Caco-2 (cell line): ENCODE measurements at regions not wholly inside any gene's neighbourhood (a gene's known extent, or its start where the extent isn't known, plus 50 kb on each side); places are given as distances from the start of the nearest gene placed in this dataset.

Experiments
- BruUV-seq: library from RNA; stranded (reverse); fragments of 400-500 nt; replicated peaks from 2 replicates; lab custom pipeline; 2021; lab: Mats Ljungman, UMichigan
- CTCF ChIA-PET: fragments of 300-600 bp; sonication (Branson Sonifier 250); formaldehyde crosslinking; loops from one replicate; lab custom pipeline; 2022; ENCODE audit warnings: antibody characterized with exemption; lab: Charles Lee
- POLR2A ChIA-PET: fragments of 300-600 bp; sonication (Branson Sonifier 250); formaldehyde crosslinking; loops from one replicate; lab custom pipeline; 2022; ENCODE audit warnings: antibody characterized with exemption; lab: Charles Lee
- DNase-seq, 2 experiments: peaks; one replicate each; pipeline versions ENCODE4 v3.0.0 to v3.0.0-alpha.2; 2020 to 2022
- H3K27me3 ChIP-seq: replicated peaks from 2 replicates; pipeline ENCODE4 v1.6.0; 2011; ENCODE audit warnings: low read length; ENCODE audit not compliant: control insufficient read depth, insufficient read depth
- H3K36me3 ChIP-seq: 2 replicates; pipeline ENCODE4 v1.5.1; 2011; ENCODE audit warnings: low read length; ENCODE audit not compliant: control insufficient read depth, insufficient read depth
- H3K4me1 ChIP-seq: fragments of 250-450 bp; sonication (Bioruptor Pico); 2 replicates; pipeline ENCODE4 v1.5.1; 2020; ENCODE audit warnings: mild to moderate bottlenecking
- H3K4me3 ChIP-seq: 2 replicates; pipeline ENCODE4 v1.5.1; 2011; ENCODE audit warnings: low read depth, mild to moderate bottlenecking, control low read depth, low read length
- H3K9me3 ChIP-seq: fragments of 250-450 bp; sonication (Bioruptor Pico); 2 replicates; pipeline ENCODE4 v1.5.1; 2020; ENCODE audit warnings: mild to moderate bottlenecking, moderate library complexity
- H3K27ac Mint-ChIP-seq: one replicate; pipeline ENCODE4 v1.8.0; 2022; ENCODE audit warnings: mixed read lengths; ENCODE audit not compliant: unreplicated experiment
- H3K27me3 Mint-ChIP-seq: one replicate; pipeline ENCODE4 v1.8.0; 2022; ENCODE audit warnings: mixed read lengths; ENCODE audit not compliant: insufficient read depth, unreplicated experiment
- H3K36me3 Mint-ChIP-seq: one replicate; pipeline ENCODE4 v1.8.0; 2022; ENCODE audit warnings: mild to moderate bottlenecking, mixed read lengths; ENCODE audit not compliant: insufficient read depth, unreplicated experiment
- H3K4me1 Mint-ChIP-seq: one replicate; pipeline ENCODE4 v1.8.0; 2022; ENCODE audit warnings: low read depth, mixed read lengths; ENCODE audit not compliant: unreplicated experiment
- H3K4me3 Mint-ChIP-seq: one replicate; pipeline ENCODE4 v1.8.0; 2022; ENCODE audit warnings: mild to moderate bottlenecking, moderate library complexity, mixed read lengths; ENCODE audit not compliant: unreplicated experiment
- H3K9me3 Mint-ChIP-seq: one replicate; pipeline ENCODE4 v1.8.0; 2022; ENCODE audit warnings: mixed read lengths; ENCODE audit not compliant: unreplicated experiment
- intact Hi-C: fragments of 100-400 bp; cut with micrococcal nuclease; formaldehyde crosslinking; loops from one replicate; pipeline ENCODE4 v1.10.0; 2022; ENCODE audit not compliant: unreplicated experiment
- TF ChIP-seq, protein P1 (sequence below), 2 experiments: fragments of 200-600 bp in 1 of 2; IDR thresholded peaks; 1 replicate in 1 of 2; 2 replicates in 1 of 2; pipeline versions ENCODE4 v1.5.1 to v1.8.0; 2011 to 2022; ENCODE audit warnings: antibody characterized with exemption in 1 of 2, control low read depth in 1 of 2, inconsistent platforms in 1 of 2, low read depth in 1 of 2, low read length in 1 of 2, mild to moderate bottlenecking in 1 of 2, moderate library complexity in 1 of 2; ENCODE audit not compliant: insufficient read depth in 1 of 2, severe bottlenecking in 1 of 2, unreplicated experiment in 1 of 2

DNA sequence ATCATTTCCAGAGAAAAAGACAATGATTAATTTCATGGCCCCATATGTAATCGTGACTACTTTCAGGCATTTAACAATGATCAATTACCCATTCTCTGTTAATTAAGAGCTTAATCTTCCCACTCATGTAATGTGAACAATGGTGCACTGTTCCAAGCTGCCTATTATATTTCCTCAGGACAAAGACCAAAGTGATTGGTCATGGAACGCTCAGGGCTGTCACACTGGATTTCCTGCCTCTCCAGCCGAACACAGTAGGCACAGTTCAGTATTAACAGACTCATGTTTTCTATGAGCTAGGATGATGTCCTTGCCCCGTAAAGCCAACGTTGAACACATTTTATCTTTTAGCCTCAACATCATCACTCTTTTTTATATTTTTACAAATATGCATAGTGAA, 142.7 kb upstream of the FZD8 start:
- H3K9me3 Mint-ChIP-seq: peaks cover 21% of the 10 kb centered on the region
- POLR2A ChIA-PET: no interaction called here
- Histone ChIP-seq H3K27me3 (no peaks in the 10 kb centered on the region), H3K36me3 (no peaks in the 10 kb centered on the region), H3K9me3 (no peaks in the 10 kb centered on the region; the same call in 1 of the 2 replicates), H3K4me1 (no peaks in the 10 kb centered on the region), H3K4me3 (no peak overlapping the region)
- no peak for DNase-seq
- no peaks in the 10 kb centered on the region for H3K36me3 Mint-ChIP-seq
- CTCF ChIA-PET: no interaction called here
- H3K27me3 Mint-ChIP-seq: peaks cover under 1% of the 10 kb centered on the region
- intact Hi-C loops: no loop called here
- H3K4me3 Mint-ChIP-seq: no peak overlapping the region
- no peaks in the 10 kb centered on the region for H3K4me1 Mint-ChIP-seq
- no TSS peak for BruUV-seq
- H3K27ac Mint-ChIP-seq: no peak overlapping the region
- TF ChIP-seq, protein P1, sequence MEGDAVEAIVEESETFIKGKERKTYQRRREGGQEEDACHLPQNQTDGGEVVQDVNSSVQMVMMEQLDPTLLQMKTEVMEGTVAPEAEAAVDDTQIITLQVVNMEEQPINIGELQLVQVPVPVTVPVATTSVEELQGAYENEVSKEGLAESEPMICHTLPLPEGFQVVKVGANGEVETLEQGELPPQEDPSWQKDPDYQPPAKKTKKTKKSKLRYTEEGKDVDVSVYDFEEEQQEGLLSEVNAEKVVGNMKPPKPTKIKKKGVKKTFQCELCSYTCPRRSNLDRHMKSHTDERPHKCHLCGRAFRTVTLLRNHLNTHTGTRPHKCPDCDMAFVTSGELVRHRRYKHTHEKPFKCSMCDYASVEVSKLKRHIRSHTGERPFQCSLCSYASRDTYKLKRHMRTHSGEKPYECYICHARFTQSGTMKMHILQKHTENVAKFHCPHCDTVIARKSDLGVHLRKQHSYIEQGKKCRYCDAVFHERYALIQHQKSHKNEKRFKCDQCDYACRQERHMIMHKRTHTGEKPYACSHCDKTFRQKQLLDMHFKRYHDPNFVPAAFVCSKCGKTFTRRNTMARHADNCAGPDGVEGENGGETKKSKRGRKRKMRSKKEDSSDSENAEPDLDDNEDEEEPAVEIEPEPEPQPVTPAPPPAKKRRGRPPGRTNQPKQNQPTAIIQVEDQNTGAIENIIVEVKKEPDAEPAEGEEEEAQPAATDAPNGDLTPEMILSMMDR (IDR thresholded peaks at IDR 0.05; ENCODE audit: insufficient read depth in 1 of 2, low read depth in 1 of 2, low read length in 1 of 2, severe bottlenecking in 1 of 2, unreplicated experiment in 1 of 2): no peak

DNA sequence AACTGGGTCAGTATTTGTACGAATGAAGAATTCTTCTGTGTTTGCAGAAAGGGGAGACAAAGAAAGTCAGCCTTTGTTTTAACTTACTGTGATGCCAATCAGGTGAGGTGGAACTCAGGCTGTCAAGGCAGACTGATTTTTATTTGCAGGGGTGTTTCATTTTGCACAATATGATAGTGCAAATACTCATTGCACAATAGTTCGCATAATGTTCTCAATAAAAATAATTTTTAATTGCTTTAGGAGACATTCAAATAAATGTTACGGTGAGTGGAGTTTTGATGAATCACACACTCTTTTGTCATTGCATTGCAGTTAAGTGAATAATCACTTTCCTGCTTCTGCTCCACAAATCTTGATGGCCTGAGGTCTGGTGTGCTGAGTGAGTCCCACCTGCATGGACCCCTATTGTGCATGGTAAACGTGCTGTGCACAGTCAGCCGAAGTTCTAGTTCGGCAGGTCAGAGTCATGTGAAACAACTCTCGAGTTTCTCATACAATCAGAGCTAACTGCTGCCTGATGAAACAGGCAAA, 141.3 kb upstream of the FZD8 start:
- no peak for DNase-seq
- TF ChIP-seq, protein P1 (IDR thresholded peaks at IDR 0.05; ENCODE audit: insufficient read depth in 1 of 2, low read depth in 1 of 2, low read length in 1 of 2, severe bottlenecking in 1 of 2, unreplicated experiment in 1 of 2): no peak
- Mint-ChIP-seq H3K4me3 (no peak overlapping the region), H3K27ac (no peak overlapping the region), H3K9me3 (peaks cover 21% of the 10 kb centered on the region), H3K4me1 (no peaks in the 10 kb centered on the region), H3K27me3 (no peaks in the 10 kb centered on the region), H3K36me3 (no peaks in the 10 kb centered on the region)
- Histone ChIP-seq H3K4me3 (no peak overlapping the region), H3K36me3 (no peaks in the 10 kb centered on the region), H3K27me3 (no peaks in the 10 kb centered on the region), H3K9me3 (no peaks in the 10 kb centered on the region; the same call in 1 of the 2 replicates), H3K4me1 (no peaks in the 10 kb centered on the region)
- no TSS peak for BruUV-seq
- intact Hi-C loops: no loop called here
- POLR2A ChIA-PET: no interaction called here
- CTCF ChIA-PET: interaction anchor here (0.6 to 1.5 kb wide), 6 partner anchors 16 to 156 kb away, joined by 3 to 7 read pairs (median 3); no protein-coding TSS in a partner anchor

DNA sequence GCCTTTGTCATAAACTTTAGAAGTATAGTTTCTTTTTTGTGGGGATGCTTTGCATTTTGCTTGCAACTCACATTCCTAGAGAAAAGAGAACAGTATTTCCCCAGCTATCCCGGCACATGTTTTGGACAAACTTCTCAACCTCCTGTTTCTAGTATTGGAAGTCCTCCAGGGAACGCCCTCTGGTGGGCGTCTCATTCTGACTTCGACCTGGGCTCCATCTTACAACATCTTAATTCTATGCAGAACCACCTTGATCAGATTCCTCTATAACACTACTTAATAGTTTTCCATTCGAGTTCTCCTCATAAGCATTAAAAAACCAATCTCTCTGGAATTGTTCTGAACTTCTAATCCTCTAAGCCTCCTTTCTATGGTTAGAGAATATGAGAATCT, 139.5 kb upstream of the FZD8 start:
- no peaks in the 10 kb centered on the region for H3K36me3 ChIP-seq
- intact Hi-C loops: loop anchor here (1.0 to 2.0 kb wide), 4 partner anchors 59 to 998 kb away; no protein-coding TSS in a partner anchor
- no peaks in the 10 kb centered on the region for H3K4me1 ChIP-seq
- Mint-ChIP-seq H3K4me3 (no peak overlapping the region), H3K27ac (no peak overlapping the region), H3K9me3 (peaks cover 14% of the 10 kb centered on the region), H3K27me3 (no peaks in the 10 kb centered on the region), H3K36me3 (no peaks in the 10 kb centered on the region), H3K4me1 (no peaks in the 10 kb centered on the region)
- BruUV-seq: no TSS peak
- TF ChIP-seq, protein P1 (IDR thresholded peaks at IDR 0.05; ENCODE audit: insufficient read depth in 1 of 2, low read depth in 1 of 2, low read length in 1 of 2, severe bottlenecking in 1 of 2, unreplicated experiment in 1 of 2): peak; percentile 80 to 83
- peak; percentile 64 to 76 for DNase-seq
- H3K9me3 ChIP-seq: no peaks in the 10 kb centered on the region; the same call in 1 of the 2 replicates
- H3K4me3 ChIP-seq: no peak overlapping the region
- no peaks in the 10 kb centered on the region for H3K27me3 ChIP-seq
- ChIA-PET POLR2A (no interaction called here), CTCF (interaction anchor here (0.7 to 2.4 kb wide), 4 partner anchors 11 to 118 kb away, joined by 3 to 15 read pairs (median 3); no protein-coding TSS in a partner anchor)
